ENCODE measurements at regions not wholly inside any gene's neighbourhood (a gene's known extent, or its start where the extent isn't known, plus 50 kb on each side); places are given as distances from the start of the nearest gene placed in this dataset.

GRCh38 chr20:11785885-11786507 lies 131.7 kb upstream of the BTBD3 start:
- Mint-ChIP-seq H3K36me3 (ENCODE audit: insufficient read depth, unreplicated experiment) (no peaks in the 10 kb centered on the region), H3K27me3 (ENCODE audit: unreplicated experiment) (no peaks in the 10 kb centered on the region), H3K9me3 (ENCODE audit: low read depth, unreplicated experiment) (no peaks in the 10 kb centered on the region), H3K4me3 (ENCODE audit: low read depth, unreplicated experiment) (no peak overlapping the region), H3K4me1 (ENCODE audit: low read depth, unreplicated experiment) (no peaks in the 10 kb centered on the region), H3K27ac (ENCODE audit: unreplicated experiment) (no peak overlapping the region)
- no TSS peak for BruUV-seq (replicated peaks)
- intact Hi-C loops (cut with micrococcal nuclease; ENCODE audit: unreplicated experiment): no loop called here
- CTCF ChIA-PET: no interaction called here
- TF ChIP-seq CTCF (IDR thresholded peaks at IDR 0.05; ENCODE audit: unreplicated experiment): no peak
- DNase-seq: no peak

- BruUV-seq (replicated peaks): no TSS peak
- Mint-ChIP-seq H3K4me1 (ENCODE audit: low read depth, unreplicated experiment) (peaks cover 11% of the 10 kb centered on the region), H3K27me3 (ENCODE audit: unreplicated experiment) (no peaks in the 10 kb centered on the region), H3K9me3 (ENCODE audit: low read depth, unreplicated experiment) (peaks cover 3% of the 10 kb centered on the region), H3K27ac (ENCODE audit: unreplicated experiment) (no peak overlapping the region), H3K36me3 (ENCODE audit: insufficient read depth, unreplicated experiment) (no peaks in the 10 kb centered on the region), H3K4me3 (ENCODE audit: low read depth, unreplicated experiment) (no peak overlapping the region)
- TF ChIP-seq CTCF (IDR thresholded peaks at IDR 0.05; ENCODE audit: unreplicated experiment): no peak
- intact Hi-C loops (cut with micrococcal nuclease; ENCODE audit: unreplicated experiment): no loop called here
- DNase-seq: no peak
- CTCF ChIA-PET: no interaction called here
Observed at GRCh38 chr20:11790046-11790445, 127.6 kb upstream of the BTBD3 start.

GRCh38 chr20:11791316-11791715 lies 126.4 kb upstream of the BTBD3 start:
- no TSS peak for BruUV-seq (replicated peaks)
- no peaks in the 10 kb centered on the region for H3K27me3 Mint-ChIP-seq (ENCODE audit: unreplicated experiment)
- intact Hi-C loops (cut with micrococcal nuclease; ENCODE audit: unreplicated experiment): no loop called here
- H3K4me3 Mint-ChIP-seq (ENCODE audit: low read depth, unreplicated experiment): no peak overlapping the region
- no peak for TF ChIP-seq CTCF (IDR thresholded peaks at IDR 0.05; ENCODE audit: unreplicated experiment)
- H3K36me3 Mint-ChIP-seq (ENCODE audit: insufficient read depth, unreplicated experiment): no peaks in the 10 kb centered on the region
- H3K4me1 Mint-ChIP-seq (ENCODE audit: low read depth, unreplicated experiment): peaks cover 19% of the 10 kb centered on the region
- no peak overlapping the region for H3K27ac Mint-ChIP-seq (ENCODE audit: unreplicated experiment)
- DNase-seq: no peak
- peaks cover 3% of the 10 kb centered on the region for H3K9me3 Mint-ChIP-seq (ENCODE audit: low read depth, unreplicated experiment)
- CTCF ChIA-PET: no interaction called here

- no peak overlapping the region for H3K4me3 Mint-ChIP-seq (ENCODE audit: low read depth, unreplicated experiment)
- peaks cover 3% of the 10 kb centered on the region for H3K9me3 Mint-ChIP-seq (ENCODE audit: low read depth, unreplicated experiment)
- CTCF ChIA-PET: no interaction called here
- BruUV-seq (replicated peaks): no TSS peak
- no peak for DNase-seq
- H3K36me3 Mint-ChIP-seq (ENCODE audit: insufficient read depth, unreplicated experiment): no peaks in the 10 kb centered on the region
- H3K4me1 Mint-ChIP-seq (ENCODE audit: low read depth, unreplicated experiment): peaks cover 19% of the 10 kb centered on the region
- no peaks in the 10 kb centered on the region for H3K27me3 Mint-ChIP-seq (ENCODE audit: unreplicated experiment)
- no peak for TF ChIP-seq CTCF (IDR thresholded peaks at IDR 0.05; ENCODE audit: unreplicated experiment)
- peak overlapping the region; percentile 60 for H3K27ac Mint-ChIP-seq (ENCODE audit: unreplicated experiment)
- intact Hi-C loops (cut with micrococcal nuclease; ENCODE audit: unreplicated experiment): no loop called here
Observed at GRCh38 chr20:11791835-11792567, 125.7 kb upstream of the BTBD3 start.

Data from Calu3 (cell line).